PC-9 (cell line): ENCODE measurements at regions not wholly inside any gene's neighbourhood (a gene's known extent, or its start where the extent isn't known, plus 50 kb on each side); places are given as distances from the start of the nearest gene placed in this dataset.

Source experiments
- BruUV-seq: library from RNA; stranded (reverse); fragments of 400-500 nt; replicated peaks from 2 replicates; lab custom pipeline; 2021; lab: Mats Ljungman, UMichigan
- CTCF ChIA-PET: fragments of 300-600 bp; sonication (Branson Sonifier 250); formaldehyde crosslinking; loops from one replicate; lab custom pipeline; 2022; ENCODE audit warnings: antibody characterized with exemption; lab: Charles Lee
- POLR2A ChIA-PET: fragments of 300-600 bp; sonication (Branson Sonifier 250); formaldehyde crosslinking; loops from one replicate; lab custom pipeline; 2022; ENCODE audit warnings: antibody characterized with exemption; ENCODE audit not compliant: unreplicated experiment; lab: Charles Lee
- DNase-seq, 2 experiments: peaks; one replicate each; pipeline versions ENCODE4 v3.0.0 to v3.0.0-alpha.2; 2015 to 2022; ENCODE audit warnings: mixed read lengths in 1 of 2
- H2AFZ ChIP-seq: fragments of 200-600 bp; sonication (generic); 2 replicates; pipeline ENCODE4 v1.8.1; 2017; ENCODE audit warnings: antibody characterized with exemption
- H3F3A ChIP-seq: fragments of 200-600 bp; sonication (generic); 2 replicates; pipeline ENCODE4 v1.8.1; 2017; ENCODE audit warnings: antibody characterized with exemption, mild to moderate bottlenecking, low read depth; ENCODE audit not compliant: insufficient read depth
- H3K27ac ChIP-seq: fragments of 200-600 bp; sonication (generic); 2 replicates; pipeline ENCODE4 v1.6.1; 2016; ENCODE audit warnings: mixed run types
- H3K27me3 ChIP-seq: fragments of 200-600 bp; sonication (generic); 2 replicates; pipeline ENCODE4 v1.6.1; 2016; ENCODE audit warnings: low read depth, mixed run types; ENCODE audit not compliant: insufficient read depth
- H3K36me3 ChIP-seq: fragments of 200-600 bp; sonication (generic); 2 replicates; pipeline ENCODE4 v1.6.1; 2016; ENCODE audit warnings: low read depth, mixed run types
- H3K4me1 ChIP-seq: fragments of 200-600 bp; sonication (generic); replicated peaks from 2 replicates; pipeline ENCODE4 v1.6.1; 2016; ENCODE audit warnings: mixed run types; ENCODE audit not compliant: insufficient read depth
- H3K4me2 ChIP-seq: fragments of 200-600 bp; sonication (generic); 2 replicates; pipeline ENCODE4 v1.6.1; 2017; ENCODE audit warnings: mixed run types
- H3K4me3 ChIP-seq: fragments of 200-600 bp; sonication (generic); 2 replicates; pipeline ENCODE4 v1.6.1; 2016; ENCODE audit warnings: mixed run types
- H3K79me2 ChIP-seq: fragments of 200-600 bp; sonication (generic); 2 replicates; pipeline ENCODE4 v1.6.1; 2017; ENCODE audit warnings: low read depth, mixed run types
- H3K9me2 ChIP-seq: fragments of 200-600 bp; sonication (generic); 2 replicates; pipeline ENCODE4 v1.8.1; 2017; ENCODE audit warnings: mild to moderate bottlenecking; ENCODE audit not compliant: insufficient read depth
- H3K9me3 ChIP-seq: fragments of 200-600 bp; sonication (generic); 2 replicates; pipeline ENCODE4 v1.8.1; 2016; ENCODE audit warnings: low read depth; ENCODE audit not compliant: insufficient read depth
- H4K20me1 ChIP-seq: fragments of 200-600 bp; sonication (generic); 2 replicates; pipeline ENCODE4 v1.8.1; 2017; ENCODE audit not compliant: insufficient read depth
- CTCF ChIP-seq: fragments of 200-600 bp; sonication (generic); conservative IDR thresholded peaks from 2 replicates; pipeline ENCODE4 v1.6.1; 2017; ENCODE audit warnings: mixed run types, antibody characterized with exemption, mild to moderate bottlenecking, moderate library complexity
- EZH2 ChIP-seq: fragments of 200-600 bp; sonication (generic); IDR thresholded peaks from 2 replicates; pipeline ENCODE4 v1.8.0; 2017; ENCODE audit warnings: antibody characterized with exemption, low read depth
- intact Hi-C: fragments of 100-400 bp; cut with micrococcal nuclease; formaldehyde crosslinking; loops from one replicate; pipeline ENCODE4 v1.10.0; 2022; ENCODE audit not compliant: unreplicated experiment

- H3K9me3 ChIP-seq, result no peaks in the 10 kb centered on the region
- no peak overlapping the region for H3K27ac ChIP-seq
- H3K36me3 ChIP-seq, result no peaks in the 10 kb centered on the region
- no peak overlapping the region for H3K4me2 ChIP-seq
- BruUV-seq, result no TSS peak
- no peaks in the 10 kb centered on the region for H3K79me2 ChIP-seq
- POLR2A ChIA-PET, result no interaction called here
- intact Hi-C loops, result no loop called here
- H3K4me1 ChIP-seq, result no peaks in the 10 kb centered on the region
- H3K9me2 ChIP-seq, result no peaks in the 10 kb centered on the region
- CTCF ChIA-PET, result no interaction called here
- H3K4me3 ChIP-seq, result no peak overlapping the region
- no peaks in the 10 kb centered on the region for H3K27me3 ChIP-seq
- no peak for TF ChIP-seq CTCF
- no peak for TF ChIP-seq EZH2
- H2AFZ ChIP-seq, result no peak overlapping the region
- no peaks in the 10 kb centered on the region for H4K20me1 ChIP-seq
- no peak for DNase-seq
- no peaks in the 10 kb centered on the region for H3F3A ChIP-seq
Observed at GRCh38 chr9:18331808-18332209, 142.1 kb upstream of the ADAMTSL1 start.

DNA sequence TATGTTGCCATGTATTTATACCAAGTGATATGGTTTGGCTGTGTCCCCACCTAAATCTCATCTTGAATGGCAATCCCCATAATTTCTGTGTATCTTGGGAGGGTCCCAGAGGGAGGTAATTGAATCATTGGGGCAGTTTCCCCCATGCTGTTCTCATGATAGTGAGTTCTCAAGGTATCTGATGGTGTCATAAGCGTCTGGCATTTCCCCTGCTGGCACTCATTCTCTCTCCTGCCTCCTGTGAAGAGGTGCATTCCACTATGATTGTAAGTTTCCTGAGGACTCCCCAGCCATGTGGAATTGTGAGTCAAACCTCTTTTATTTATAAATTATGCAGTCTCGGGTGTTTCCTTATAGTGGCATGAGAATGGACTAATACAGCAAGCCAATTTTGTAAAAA lies 140.8 kb upstream of the ADAMTSL1 start:
- Histone ChIP-seq H3K9me2 (no peaks in the 10 kb centered on the region), H3K27ac (no peak overlapping the region), H3K4me2 (no peak overlapping the region), H3K36me3 (no peaks in the 10 kb centered on the region), H4K20me1 (no peaks in the 10 kb centered on the region), H3K4me1 (no peaks in the 10 kb centered on the region), H3K9me3 (no peaks in the 10 kb centered on the region), H3K79me2 (no peaks in the 10 kb centered on the region), H3K4me3 (no peak overlapping the region), H3K27me3 (no peaks in the 10 kb centered on the region), H2AFZ (no peak overlapping the region), H3F3A (no peaks in the 10 kb centered on the region)
- TF ChIP-seq EZH2 (no peak), CTCF (no peak)
- ChIA-PET CTCF (no interaction called here), POLR2A (no interaction called here)
- intact Hi-C loops, result no loop called here
- no peak for DNase-seq
- no TSS peak for BruUV-seq

DNA sequence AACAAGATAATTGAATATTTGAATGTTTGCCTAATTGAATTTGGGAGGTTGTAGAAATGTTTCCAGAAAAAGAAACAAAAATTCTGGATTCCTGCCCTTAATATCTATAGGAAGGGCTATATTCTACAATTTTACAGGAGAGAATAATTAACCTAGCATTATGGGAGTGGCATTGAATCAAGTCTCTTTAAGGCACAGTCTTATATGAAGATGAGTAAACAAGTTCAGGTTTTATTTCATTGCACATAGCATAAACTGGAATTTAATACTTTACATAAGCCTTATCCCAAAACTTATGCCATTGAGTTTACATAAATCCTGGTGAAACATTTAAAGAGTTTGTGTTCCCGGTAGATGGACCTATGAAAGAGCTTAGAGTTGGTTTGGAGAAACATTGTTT lies 138.1 kb upstream of the ADAMTSL1 start:
- H3K4me2 ChIP-seq, result no peak overlapping the region
- ChIA-PET CTCF (no interaction called here), POLR2A (no interaction called here)
- H3K9me3 ChIP-seq, result no peaks in the 10 kb centered on the region
- TF ChIP-seq EZH2 (no peak), CTCF (no peak)
- DNase-seq, result no peak
- no peaks in the 10 kb centered on the region for H4K20me1 ChIP-seq
- no peak overlapping the region for H3K4me3 ChIP-seq
- H3K27ac ChIP-seq, result no peak overlapping the region
- H2AFZ ChIP-seq, result no peak overlapping the region; the same call in 1 of the 2 replicates
- H3K27me3 ChIP-seq, result no peaks in the 10 kb centered on the region
- no peaks in the 10 kb centered on the region for H3F3A ChIP-seq
- H3K79me2 ChIP-seq, result no peaks in the 10 kb centered on the region
- intact Hi-C loops, result no loop called here
- BruUV-seq, result no TSS peak
- no peaks in the 10 kb centered on the region for H3K4me1 ChIP-seq
- H3K36me3 ChIP-seq, result no peaks in the 10 kb centered on the region
- no peaks in the 10 kb centered on the region for H3K9me2 ChIP-seq
